Jurkat, Clone E6-1 (cell line): ENCODE measurements at regions not wholly inside any gene's neighbourhood (a gene's known extent, or its start where the extent isn't known, plus 50 kb on each side); places are given as distances from the start of the nearest gene placed in this dataset.
"Not testable (repeated sequence)": the region's sequence is repeated elsewhere in the genome, so short reads cannot be mapped to it uniquely, and the experiment has no call there.

Source experiments
- DNase-seq: peaks from one replicate; pipeline ENCODE4 v3.0.0-alpha.2; 2011; ENCODE audit warnings: low read depth, low spot score
- H3K4me3 ChIP-seq: 2 replicates; pipeline ENCODE4 v1.5.1; 2011; ENCODE audit warnings: mild to moderate bottlenecking, low read length, control low read depth, moderate library complexity

DNA sequence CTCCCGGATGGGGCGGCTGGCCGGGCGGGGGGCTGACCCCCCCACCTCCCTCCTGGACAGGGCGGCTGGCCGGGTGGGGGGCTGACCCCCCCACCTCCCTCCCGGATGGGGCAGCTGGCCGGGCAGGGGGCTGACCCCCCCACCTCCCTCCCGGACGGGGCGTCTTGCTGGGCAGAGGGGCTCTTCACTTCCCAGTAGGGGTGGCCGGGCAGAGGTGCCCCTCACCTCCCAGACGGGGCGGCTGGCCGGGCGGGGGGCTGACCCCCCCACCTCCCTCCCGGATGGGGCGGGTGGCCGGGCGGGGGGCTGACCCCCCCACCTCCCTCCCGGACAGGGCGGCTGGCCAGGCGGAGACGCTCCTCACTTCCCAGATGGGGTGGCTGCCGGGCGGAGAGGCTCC, 55.7 kb upstream of the ACBD5 start:
- DNase-seq, H3K4me3 ChIP-seq: not testable (repeated sequence)

- not testable (repeated sequence) for H3K4me3 ChIP-seq, DNase-seq
Measured at GRCh38 chr10:27291253-27291895, 50.8 kb upstream of the ACBD5 start.
